ENCODE measurements at regions not wholly inside any gene's neighbourhood (a gene's known extent, or its start where the extent isn't known, plus 50 kb on each side); places are given as distances from the start of the nearest gene placed in this dataset.

DNA sequence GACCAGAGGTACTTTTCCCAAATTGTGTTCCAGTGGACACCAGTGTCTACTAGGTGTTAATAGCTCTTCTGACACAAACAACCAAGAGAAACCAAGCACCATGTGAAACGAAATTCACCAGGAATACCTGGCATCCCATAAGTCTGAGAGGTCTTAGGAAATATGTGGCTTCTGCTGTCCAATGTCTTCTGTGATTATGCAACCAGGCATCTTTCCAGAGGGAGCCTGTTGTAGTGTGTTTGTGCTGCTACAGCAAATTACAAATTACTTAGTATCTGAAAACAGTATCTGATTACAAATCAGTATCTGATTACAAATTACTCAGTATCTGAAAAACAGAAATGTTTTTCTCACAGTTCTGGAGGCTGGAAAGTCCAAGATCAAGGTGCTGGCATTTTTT is 133.6 kb upstream of the NPVF start:
- Mint-ChIP-seq H3K27ac (no peak overlapping the region), H3K9me3 (no peaks in the 10 kb centered on the region), H3K4me3 (no peak overlapping the region), H3K27me3 (peaks cover 5% of the 10 kb centered on the region), H3K4me1 (ENCODE audit: low read depth) (no peaks in the 10 kb centered on the region), H3K36me3 (ENCODE audit: low read depth) (no peaks in the 10 kb centered on the region)
- POLR2A ChIA-PET, result no interaction called here
- ATAC-seq (no peak), DNase-seq (no peak)
- TF ChIP-seq, protein P1, sequence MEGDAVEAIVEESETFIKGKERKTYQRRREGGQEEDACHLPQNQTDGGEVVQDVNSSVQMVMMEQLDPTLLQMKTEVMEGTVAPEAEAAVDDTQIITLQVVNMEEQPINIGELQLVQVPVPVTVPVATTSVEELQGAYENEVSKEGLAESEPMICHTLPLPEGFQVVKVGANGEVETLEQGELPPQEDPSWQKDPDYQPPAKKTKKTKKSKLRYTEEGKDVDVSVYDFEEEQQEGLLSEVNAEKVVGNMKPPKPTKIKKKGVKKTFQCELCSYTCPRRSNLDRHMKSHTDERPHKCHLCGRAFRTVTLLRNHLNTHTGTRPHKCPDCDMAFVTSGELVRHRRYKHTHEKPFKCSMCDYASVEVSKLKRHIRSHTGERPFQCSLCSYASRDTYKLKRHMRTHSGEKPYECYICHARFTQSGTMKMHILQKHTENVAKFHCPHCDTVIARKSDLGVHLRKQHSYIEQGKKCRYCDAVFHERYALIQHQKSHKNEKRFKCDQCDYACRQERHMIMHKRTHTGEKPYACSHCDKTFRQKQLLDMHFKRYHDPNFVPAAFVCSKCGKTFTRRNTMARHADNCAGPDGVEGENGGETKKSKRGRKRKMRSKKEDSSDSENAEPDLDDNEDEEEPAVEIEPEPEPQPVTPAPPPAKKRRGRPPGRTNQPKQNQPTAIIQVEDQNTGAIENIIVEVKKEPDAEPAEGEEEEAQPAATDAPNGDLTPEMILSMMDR (IDR thresholded peaks at IDR 0.05), result no peak
- CTCF ChIA-PET, result no interaction called here
- intact Hi-C loops (cut with micrococcal nuclease), result no loop called here

DNA sequence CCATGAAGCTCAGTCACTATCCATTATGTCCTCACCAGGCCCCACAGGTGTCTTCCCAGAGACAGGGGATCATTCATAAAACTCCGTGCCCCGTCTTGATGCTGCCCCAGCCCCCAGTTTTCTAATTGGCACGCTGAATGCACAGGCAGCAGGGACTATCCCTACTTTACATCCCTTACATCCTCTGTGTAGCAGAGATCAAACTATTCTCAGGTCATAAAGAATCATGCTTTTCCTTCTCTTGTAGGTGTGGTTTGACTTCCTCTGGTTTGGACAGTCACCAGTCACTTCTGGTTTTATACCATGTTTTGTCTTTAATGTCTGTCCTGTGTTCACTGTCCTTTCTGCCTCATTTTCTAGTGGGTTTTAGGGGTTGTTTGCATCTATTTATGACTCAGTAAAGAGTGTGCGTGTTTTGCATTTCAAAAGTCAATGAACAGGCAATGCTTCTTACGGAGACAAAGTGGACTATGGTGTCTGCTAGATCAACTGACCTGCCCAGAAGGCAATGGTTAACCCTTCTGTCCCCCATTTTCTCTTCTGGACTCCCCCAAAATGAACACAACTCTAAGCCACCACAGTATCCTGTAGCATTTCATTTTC is 140.4 kb upstream of the NPVF start:
- Mint-ChIP-seq H3K27ac (no peak overlapping the region), H3K36me3 (ENCODE audit: low read depth) (no peaks in the 10 kb centered on the region), H3K4me1 (ENCODE audit: low read depth) (no peaks in the 10 kb centered on the region), H3K27me3 (peaks cover 17% of the 10 kb centered on the region), H3K4me3 (no peak overlapping the region), H3K9me3 (peaks cover 10% of the 10 kb centered on the region)
- ATAC-seq (no peak), DNase-seq (no peak)
- TF ChIP-seq, protein P1 (IDR thresholded peaks at IDR 0.05), result no peak
- CTCF ChIA-PET, result no interaction called here
- intact Hi-C loops (cut with micrococcal nuclease), result no loop called here
- POLR2A ChIA-PET, result no interaction called here

DNA sequence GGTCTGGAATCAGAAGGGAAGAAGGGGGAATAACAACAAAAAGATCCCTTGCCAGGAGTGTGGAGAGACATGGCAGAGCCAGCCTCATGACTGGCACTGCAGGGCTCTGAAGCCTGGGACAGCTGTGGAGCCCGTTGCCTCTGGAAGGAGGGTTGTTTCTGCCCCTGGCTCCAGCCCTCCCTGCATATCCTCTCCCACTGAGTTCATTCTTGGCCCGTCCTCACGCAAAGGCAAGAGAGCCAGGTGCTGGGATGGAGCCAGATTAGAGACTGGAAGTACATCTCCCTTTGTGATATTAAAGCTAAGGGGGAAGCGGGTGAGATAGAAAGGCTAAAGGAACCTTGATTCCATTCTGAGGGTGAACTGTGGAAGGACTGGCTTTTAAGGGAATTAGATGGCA is 141.5 kb upstream of the NPVF start:
- no peaks in the 10 kb centered on the region for H3K4me1 Mint-ChIP-seq (ENCODE audit: low read depth)
- H3K27ac Mint-ChIP-seq, result no peak overlapping the region
- TF ChIP-seq, protein P1 (IDR thresholded peaks at IDR 0.05), result no peak
- H3K9me3 Mint-ChIP-seq, result peaks cover 10% of the 10 kb centered on the region
- ChIA-PET CTCF (interaction anchor here (1.1 to 1.2 kb wide), 2 partner anchors 110 to 195 kb away, joined by 3 to 4 read pairs; no protein-coding TSS in a partner anchor), POLR2A (no interaction called here)
- H3K4me3 Mint-ChIP-seq, result no peak overlapping the region
- ATAC-seq (no peak), DNase-seq (no peak)
- peaks cover 17% of the 10 kb centered on the region for H3K27me3 Mint-ChIP-seq
- H3K36me3 Mint-ChIP-seq (ENCODE audit: low read depth), result no peaks in the 10 kb centered on the region
- intact Hi-C loops (cut with micrococcal nuclease), result no loop called here

DNA sequence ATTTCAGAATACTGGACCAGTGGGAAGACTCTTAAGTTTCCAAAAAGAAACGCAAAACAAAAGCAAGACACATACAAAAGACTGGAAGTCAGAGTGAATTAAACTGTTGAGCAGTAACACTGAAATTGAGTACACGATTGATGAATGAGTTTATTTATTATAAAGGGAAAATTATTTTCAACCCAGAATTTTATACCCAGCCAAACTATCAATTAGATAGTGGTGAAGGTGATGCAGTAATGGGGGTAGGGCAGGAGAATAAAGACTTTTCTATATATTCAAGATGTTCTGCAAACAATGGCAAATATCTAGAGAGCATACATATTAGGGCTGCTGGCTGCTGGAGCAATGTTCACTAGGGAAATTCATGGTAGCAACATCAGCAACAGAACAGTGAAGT is 143.7 kb upstream of the NPVF start:
- TF ChIP-seq, protein P1 (IDR thresholded peaks at IDR 0.05), result no peak
- Mint-ChIP-seq H3K9me3 (peaks cover 10% of the 10 kb centered on the region), H3K27me3 (peaks cover 12% of the 10 kb centered on the region), H3K4me1 (ENCODE audit: low read depth) (no peaks in the 10 kb centered on the region), H3K4me3 (no peak overlapping the region), H3K36me3 (ENCODE audit: low read depth) (no peaks in the 10 kb centered on the region), H3K27ac (no peak overlapping the region)
- ChIA-PET POLR2A (no interaction called here), CTCF (interaction anchor here (0.9 kb wide), 1 partner anchor 11 kb away, joined by 3 read pairs; no protein-coding TSS in a partner anchor)
- DNase-seq, result no peak
- no peak for ATAC-seq
- intact Hi-C loops (cut with micrococcal nuclease), result no loop called here

DNA sequence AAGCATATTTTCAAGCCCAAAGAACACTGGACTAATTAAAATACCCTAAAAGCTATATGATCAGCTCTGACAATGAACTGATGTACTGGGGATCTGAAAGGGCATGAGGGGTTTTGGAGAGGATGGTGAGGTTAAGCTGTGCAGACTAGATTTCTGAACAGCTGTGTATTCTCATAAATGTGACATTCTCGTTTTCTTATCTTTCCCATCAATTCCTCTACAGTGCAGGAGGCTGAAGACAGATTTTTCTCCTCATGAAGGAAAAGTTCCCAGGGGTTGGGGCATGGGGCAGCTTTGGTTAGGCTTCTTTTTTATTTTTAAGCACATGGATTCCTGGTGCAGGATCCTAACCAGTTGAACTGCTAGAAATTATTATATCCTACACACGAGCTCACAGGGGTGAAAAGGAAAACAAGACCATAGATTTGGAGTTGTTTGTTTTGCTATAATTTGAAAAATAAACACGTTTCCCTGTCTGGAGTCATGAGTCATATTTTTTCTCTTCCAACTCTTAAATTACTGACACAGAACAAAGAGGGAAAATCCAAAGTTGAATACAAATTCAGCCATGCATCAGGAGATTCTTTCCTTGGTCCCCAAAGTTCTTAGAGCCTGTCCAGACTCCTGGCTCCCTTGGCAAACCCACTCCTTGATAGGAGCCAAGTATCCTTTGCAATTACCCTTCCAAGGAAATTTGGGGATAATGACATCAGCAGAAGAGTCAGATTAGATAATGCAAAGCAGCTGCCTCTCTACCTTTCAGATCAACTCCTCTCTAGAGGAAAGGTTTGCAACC is 147.7 kb upstream of the NPVF start:
- Mint-ChIP-seq H3K27me3 (peaks cover 5% of the 10 kb centered on the region), H3K4me3 (no peak overlapping the region), H3K36me3 (ENCODE audit: low read depth) (no peaks in the 10 kb centered on the region), H3K4me1 (ENCODE audit: low read depth) (no peaks in the 10 kb centered on the region), H3K9me3 (peaks cover 10% of the 10 kb centered on the region), H3K27ac (no peak overlapping the region)
- CTCF ChIA-PET, result interaction anchor here (0.8 to 1.2 kb wide), 2 partner anchors 115 to 116 kb away, joined by 3 read pairs; no protein-coding TSS in a partner anchor
- no peak for DNase-seq
- intact Hi-C loops (cut with micrococcal nuclease), result no loop called here
- POLR2A ChIA-PET, result no interaction called here
- TF ChIP-seq, protein P1 (IDR thresholded peaks at IDR 0.05), result no peak
- ATAC-seq, result no peak

All from activated CD8-positive, alpha-beta T cell treated with anti-CD3 and anti-CD28 coated beads for 36 hours (primary cell).